GM10248 (cell line): ENCODE measurements at regions not wholly inside any gene's neighbourhood (a gene's known extent, or its start where the extent isn't known, plus 50 kb on each side); places are given as distances from the start of the nearest gene placed in this dataset.

Experiments
- CTCF ChIA-PET: fragments of 300-600 bp; sonication (Branson Sonifier 250); formaldehyde crosslinking; extraction: SDS; loops from one replicate; lab custom pipeline; 2021; ENCODE audit warnings: antibody characterized with exemption; lab: Yijun Ruan, JAX
- POLR2A ChIA-PET: fragments of 350-650 bp; sonication (Branson Sonifier 250); formaldehyde crosslinking; extraction: SDS; loops from one replicate; lab custom pipeline; 2020; ENCODE audit warnings: antibody characterized with exemption; lab: Yijun Ruan, JAX
- DNase-seq: peaks from one replicate; pipeline ENCODE4 v3.0.0; 2012; ENCODE audit errors: extremely low spot score
- CTCF ChIP-seq: IDR thresholded peaks from 2 replicates; pipeline ENCODE4 v1.5.1; 2012; ENCODE audit warnings: mild to moderate bottlenecking, low read depth; ENCODE audit errors: extremely low read depth, missing control alignments, control extremely low read depth

GRCh38 chr3:139794469-139795265 is 116.9 kb upstream of the NMNAT3 start:
- POLR2A ChIA-PET, result no interaction called here
- CTCF ChIA-PET, result interaction anchor here (1.4 kb wide), 1 partner anchor 16 kb away, joined by 3 read pairs; no protein-coding TSS in a partner anchor
- TF ChIP-seq CTCF, result no peak
- no peak for DNase-seq

GRCh38 chr3:139793408-139793807 is 115.6 kb upstream of the NMNAT3 start:
- DNase-seq, result no peak
- ChIA-PET CTCF (no interaction called here), POLR2A (no interaction called here)
- TF ChIP-seq CTCF, result no peak

GRCh38 chr3:139780593-139780992 is 102.8 kb upstream of the NMNAT3 start:
- POLR2A ChIA-PET, result no interaction called here
- CTCF ChIA-PET, result no interaction called here
- TF ChIP-seq CTCF, result no peak
- no peak for DNase-seq

GRCh38 chr3:139778682-139779233 is 101.0 kb upstream of the NMNAT3 start:
- DNase-seq, result no peak
- CTCF ChIA-PET, result interaction anchor here (1.1 kb wide), 1 partner anchor 12 kb away, joined by 3 read pairs; no protein-coding TSS in a partner anchor
- POLR2A ChIA-PET, result no interaction called here
- no peak for TF ChIP-seq CTCF

- ChIA-PET CTCF (no interaction called here), POLR2A (no interaction called here)
- no peak for TF ChIP-seq CTCF
- DNase-seq, result no peak
These were observed 97.0 kb upstream of the NMNAT3 start for GRCh38 chr3:139774560-139775302.
